GM18511 (cell line): ENCODE measurements at regions not wholly inside any gene's neighbourhood (a gene's known extent, or its start where the extent isn't known, plus 50 kb on each side); places are given as distances from the start of the nearest gene placed in this dataset.
"Not testable (repeated sequence)": the region's sequence is repeated elsewhere in the genome, so short reads cannot be mapped to it uniquely, and the experiment has no call there.

Experiments
- ATAC-seq: cut with Tn5 transposase; IDR thresholded peaks from one replicate; pipeline ENCODE4 v1.9.1; 2021; ENCODE audit warnings: mild to moderate bottlenecking, moderate library complexity; ENCODE audit not compliant: unreplicated experiment

DNA sequence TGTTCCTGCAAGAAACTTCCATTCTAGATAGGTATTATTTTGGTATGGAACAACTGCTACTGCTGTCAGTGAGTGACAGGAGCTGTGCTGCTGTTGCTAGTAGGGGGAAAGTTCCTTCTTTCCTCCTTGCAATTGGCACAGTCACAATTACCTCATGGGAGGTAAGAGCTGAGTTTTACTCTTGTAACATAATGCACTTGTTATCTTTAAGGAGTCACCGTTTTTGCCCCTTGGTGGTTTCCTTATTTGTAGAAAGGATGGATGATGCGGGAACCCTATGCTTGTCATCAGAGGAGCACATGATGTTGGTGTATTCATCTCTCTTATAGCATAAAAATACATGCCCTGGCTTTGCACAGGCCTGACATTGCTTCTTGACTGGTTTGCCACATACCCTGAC is 234.7 kb upstream of the NPY start:
- ATAC-seq: no peak

GRCh38 chr7:24050991-24051560 is 232.9 kb upstream of the NPY start:
- no peak for ATAC-seq

DNA sequence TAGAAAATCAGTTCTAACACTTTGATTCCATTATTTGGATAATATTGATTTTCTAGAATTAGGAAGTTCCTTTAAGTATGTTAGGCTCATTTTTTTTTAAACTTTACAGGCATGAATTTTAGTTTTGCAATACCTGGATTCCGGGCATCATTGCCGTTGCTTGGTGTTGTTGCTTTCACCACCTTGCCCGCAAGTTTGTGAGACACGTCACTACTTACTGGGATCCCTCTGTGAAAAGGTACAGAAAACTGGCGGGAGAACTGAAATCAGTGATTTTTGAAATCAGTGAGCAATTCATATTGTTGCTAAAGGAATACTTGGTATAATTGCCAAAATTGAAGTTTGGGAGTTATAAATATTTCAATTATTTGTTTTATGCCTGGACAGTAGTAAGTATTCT is 232.3 kb upstream of the NPY start:
- ATAC-seq: no peak

DNA sequence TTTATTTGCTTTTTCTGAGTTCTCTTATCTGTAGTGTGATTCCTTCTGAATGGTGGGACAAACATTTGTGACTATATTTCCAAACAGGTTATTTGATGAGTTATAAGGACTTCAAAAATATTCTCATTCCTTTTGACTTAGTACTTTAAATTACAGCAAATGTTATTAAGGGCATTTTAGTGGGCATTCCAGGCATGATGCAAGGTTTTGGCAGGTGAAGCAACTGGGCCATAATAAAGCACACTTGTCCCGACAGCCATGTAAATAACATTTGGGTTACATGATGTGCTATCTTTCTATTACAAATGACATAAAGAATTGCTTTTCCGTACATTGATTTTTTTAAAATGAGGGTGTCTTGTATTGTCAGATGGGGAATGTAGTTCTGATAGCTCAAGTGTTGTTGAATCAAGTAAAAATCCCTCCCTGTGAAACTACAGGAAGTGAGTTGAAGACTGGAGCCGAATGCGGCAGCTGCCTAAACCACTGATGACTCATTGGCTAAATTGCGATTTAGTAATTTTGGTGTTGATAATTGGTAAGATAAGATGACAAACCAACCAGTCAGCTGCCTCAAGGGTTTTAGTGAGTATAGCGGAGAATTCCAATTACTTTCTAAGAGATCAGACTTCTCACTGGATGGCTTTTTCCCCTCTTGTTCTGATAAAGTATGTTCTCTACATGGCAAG is 231.3 kb upstream of the NPY start:
- ATAC-seq: no peak

DNA sequence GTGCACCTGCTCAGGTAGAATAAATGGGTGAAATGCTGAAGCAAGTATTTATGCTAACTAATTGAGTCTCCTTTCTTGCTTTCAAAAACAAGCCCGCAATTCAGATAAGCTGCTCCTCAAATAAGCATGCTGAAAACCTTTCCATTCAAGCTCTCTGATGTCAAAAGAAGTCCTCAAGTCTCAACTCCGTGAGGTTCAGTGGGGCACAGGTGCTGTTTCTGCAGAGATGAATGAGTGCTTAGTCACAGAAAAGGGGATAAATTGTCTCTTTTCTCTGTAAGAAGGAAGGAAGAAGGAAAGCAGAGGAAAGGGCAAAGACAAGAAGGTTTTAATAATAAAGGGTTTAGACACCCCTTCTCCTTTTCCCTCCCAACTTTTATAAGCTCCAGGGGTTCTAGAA is 229.8 kb upstream of the NPY start:
- ATAC-seq: no peak

GRCh38 chr7:24057243-24057642 is 226.7 kb upstream of the NPY start:
- no peak for ATAC-seq

- no peak for ATAC-seq
These were observed 225.0 kb upstream of the NPY start for GRCh38 chr7:24058953-24059352.

- ATAC-seq: no peak
These were observed 224.2 kb upstream of the NPY start for GRCh38 chr7:24059775-24060174.

DNA sequence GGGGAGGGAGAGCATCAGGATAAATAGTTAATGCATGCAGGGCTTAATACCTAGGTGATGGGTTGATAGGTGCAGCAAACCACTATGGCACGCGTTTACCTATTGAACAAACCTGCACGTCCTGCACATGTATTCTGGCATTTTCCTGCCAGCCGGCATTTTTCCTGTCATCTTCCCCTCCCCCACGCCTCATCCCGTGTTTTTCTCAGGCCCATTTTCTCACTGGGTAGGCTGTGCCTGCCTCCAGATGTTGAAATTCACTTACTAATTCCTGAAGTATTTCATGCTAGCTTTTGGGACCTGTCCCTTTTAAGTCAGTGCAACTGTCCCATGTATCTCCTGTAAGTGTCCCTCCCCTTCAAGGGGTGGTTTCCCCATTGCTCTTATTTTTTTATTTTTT is 220.3 kb upstream of the NPY start:
- no peak for ATAC-seq

GRCh38 chr7:24069751-24070150 is 214.2 kb upstream of the NPY start:
- no peak for ATAC-seq

- ATAC-seq: no peak
These were observed 210.2 kb upstream of the NPY start for GRCh38 chr7:24073651-24074420.

DNA sequence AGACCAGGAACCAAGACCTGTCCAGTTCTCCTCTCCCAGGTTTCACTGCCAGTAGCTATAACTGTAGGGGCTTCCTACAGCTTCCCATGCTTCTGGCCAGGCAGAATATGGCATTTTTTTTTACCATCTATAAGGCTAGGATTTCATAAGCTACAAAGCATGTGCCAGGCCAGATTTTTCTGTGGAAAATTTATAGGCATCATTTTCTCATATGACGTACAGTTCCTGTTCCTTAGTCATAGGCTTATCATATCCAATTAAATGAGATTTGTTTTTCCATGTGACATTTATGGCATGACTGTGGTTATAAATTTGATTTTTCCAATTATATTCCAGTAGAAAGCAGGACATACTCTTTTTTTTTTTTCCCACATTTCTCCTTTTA is 208.6 kb upstream of the NPY start:
- no peak for ATAC-seq

DNA sequence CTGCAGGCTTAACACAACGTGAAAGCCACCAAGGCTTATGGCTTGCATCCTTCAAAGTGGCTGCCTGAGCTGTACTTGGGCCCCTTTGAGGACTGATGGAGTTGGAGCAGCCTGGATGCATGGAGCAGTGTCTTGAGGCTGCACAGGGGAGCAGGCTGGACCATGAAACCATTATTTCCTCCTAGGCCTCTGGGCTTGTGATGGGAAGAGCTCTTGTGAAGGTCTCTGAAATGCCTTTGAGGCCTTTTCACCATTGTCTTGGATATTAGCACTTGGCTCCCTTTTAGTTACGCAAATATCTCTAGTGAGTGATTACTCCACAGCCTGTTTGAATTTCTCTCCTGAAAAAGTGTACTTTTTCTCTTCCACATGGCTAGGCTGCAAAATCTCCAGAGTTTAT is 201.2 kb upstream of the NPY start:
- ATAC-seq: no peak

- ATAC-seq: no peak
These were observed 181.0 kb upstream of the NPY start for GRCh38 chr7:24102988-24103387.

DNA sequence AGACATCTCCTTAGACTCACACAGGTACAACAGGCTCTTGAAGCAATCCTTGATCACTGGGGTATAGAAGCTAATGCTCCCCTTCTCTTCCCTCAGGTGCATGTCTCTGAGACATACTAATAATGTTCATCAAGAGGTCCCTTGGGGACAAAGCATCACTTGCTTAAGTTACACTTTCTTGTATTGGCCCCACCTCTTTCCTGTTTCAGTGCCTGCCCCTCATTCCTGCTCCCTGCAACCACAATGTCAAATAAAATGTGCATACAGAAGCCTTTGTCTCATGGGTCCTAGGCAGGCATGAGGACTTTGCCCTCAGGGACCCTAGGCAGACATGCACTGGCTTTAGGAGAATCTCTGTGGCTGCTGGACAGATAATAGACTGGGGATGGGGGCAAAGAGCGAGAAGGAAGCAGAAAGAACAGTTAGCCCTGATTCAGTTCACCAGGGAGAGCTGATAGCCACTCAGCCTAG is 175.0 kb upstream of the NPY start:
- ATAC-seq: peak; percentile 94

- no peak for ATAC-seq
These were observed 173.9 kb upstream of the NPY start for GRCh38 chr7:24110056-24110455.

DNA sequence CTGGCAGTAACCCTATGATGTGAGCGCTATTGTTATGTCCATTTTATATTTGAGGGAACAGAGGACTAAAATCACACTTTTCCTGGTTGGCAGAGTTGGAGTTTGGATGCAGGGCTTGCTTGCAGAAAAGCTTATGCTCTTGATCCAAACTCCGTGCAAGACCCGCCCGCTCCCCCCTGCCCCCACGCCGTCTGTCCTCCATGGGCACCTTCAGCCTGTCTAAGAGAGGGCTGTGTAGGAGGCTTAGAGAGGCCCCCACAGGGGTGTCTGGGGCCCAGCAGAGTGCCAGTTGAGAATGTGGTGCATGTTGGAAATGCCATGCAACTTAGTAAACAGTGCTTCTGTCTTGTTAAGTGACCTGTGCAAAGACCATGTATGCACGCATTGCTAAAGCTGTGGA is 170.5 kb upstream of the NPY start:
- no peak for ATAC-seq

- no peak for ATAC-seq
These were observed 168.3 kb upstream of the NPY start for GRCh38 chr7:24115661-24116060.

- ATAC-seq: not testable (repeated sequence)
These were observed 166.0 kb upstream of the NPY start for GRCh38 chr7:24117903-24118499.

- no peak for ATAC-seq
These were observed 164.1 kb upstream of the NPY start for GRCh38 chr7:24119852-24120251.

- ATAC-seq: no peak
These were observed 160.9 kb upstream of the NPY start for GRCh38 chr7:24123076-24123475.

DNA sequence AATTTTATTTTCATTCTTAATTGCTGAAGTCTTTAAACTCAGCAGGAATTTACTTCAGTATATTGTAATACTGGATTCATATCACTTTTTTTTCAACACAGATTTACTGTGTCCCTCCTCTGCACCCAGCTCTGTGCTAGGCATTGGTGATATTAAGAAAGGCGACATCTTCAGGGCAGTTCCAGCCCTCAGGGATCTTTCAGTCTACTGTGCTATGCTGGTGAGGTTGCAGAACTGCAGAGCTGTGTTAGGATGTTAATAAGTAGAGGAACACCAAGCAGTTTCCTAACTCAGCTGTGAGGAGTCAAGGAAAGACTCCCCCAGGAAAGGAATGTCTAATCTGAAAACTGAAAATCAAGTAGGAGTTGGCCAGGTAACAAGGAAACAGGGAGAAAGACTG is 158.2 kb upstream of the NPY start:
- ATAC-seq: no peak
